HG02884 (cell line): ENCODE measurements at regions not wholly inside any gene's neighbourhood (a gene's known extent, or its start where the extent isn't known, plus 50 kb on each side); places are given as distances from the start of the nearest gene placed in this dataset.

Source experiments
- ATAC-seq: cut with Tn5 transposase; IDR thresholded peaks from one replicate; pipeline ENCODE4 v1.9.1; 2021; ENCODE audit warnings: mild to moderate bottlenecking, moderate library complexity; ENCODE audit not compliant: unreplicated experiment

DNA sequence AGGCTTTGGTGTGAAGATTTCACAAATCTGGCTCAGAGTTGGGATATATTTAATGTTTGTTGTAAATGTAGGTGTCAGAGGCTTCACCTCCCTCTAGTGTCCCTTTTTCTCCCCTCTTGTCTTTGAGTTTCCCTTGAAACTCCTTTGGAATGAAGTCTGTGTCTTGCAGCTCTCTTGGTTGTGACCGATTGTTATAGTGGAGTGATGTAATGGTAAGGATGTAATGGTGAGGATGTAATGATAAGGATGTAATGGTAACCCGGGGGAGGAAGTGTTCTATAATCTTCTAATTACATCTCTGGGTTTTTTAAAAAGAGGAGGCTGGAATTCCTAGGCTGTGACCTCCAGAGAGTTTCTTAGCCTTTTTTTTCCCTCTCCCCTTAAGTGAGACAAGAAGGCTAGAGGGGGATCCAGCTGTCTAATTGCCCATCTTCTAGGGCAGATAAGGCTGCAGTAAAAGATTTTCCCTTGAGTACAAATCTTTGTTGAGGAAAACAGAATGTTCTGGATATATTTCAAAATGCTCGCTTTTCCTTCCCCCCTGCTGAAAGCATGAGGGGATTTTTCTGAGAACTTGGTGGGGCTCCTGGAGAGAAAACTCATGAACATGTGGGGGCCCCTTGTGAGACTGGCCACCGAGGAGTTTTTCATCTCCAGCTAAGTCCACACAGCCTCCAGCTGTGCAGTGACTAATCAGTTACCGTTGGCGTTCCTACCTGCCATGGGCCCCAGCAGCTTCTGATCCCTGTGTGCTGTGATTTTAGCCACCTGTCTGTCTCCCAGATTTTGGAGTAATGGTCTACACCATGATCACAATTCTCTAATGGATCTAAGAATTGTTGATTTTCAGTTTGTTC, 156.7 kb upstream of the PMEPA1 start:
- ATAC-seq, result no peak

DNA sequence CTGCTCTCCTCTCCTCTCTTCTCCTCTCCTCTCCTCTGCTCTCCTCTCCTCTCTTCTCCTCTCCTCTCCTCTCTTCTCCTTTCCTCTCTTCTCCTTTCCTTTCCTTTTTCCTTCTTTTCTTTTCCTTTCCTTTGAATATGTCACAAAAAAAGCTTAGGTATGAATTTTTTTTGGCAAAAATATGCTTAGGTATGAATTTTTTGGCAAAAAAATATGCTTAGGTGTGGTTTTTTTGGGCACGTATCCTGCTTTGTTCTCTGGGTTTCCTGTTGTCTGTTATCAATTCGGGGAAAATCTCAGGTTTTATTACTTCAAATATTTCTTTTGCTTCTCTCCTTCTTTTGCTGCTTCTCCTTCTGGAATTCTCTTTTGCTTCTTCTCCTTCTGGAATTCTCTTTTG, 155.5 kb upstream of the PMEPA1 start:
- ATAC-seq, result no peak

DNA sequence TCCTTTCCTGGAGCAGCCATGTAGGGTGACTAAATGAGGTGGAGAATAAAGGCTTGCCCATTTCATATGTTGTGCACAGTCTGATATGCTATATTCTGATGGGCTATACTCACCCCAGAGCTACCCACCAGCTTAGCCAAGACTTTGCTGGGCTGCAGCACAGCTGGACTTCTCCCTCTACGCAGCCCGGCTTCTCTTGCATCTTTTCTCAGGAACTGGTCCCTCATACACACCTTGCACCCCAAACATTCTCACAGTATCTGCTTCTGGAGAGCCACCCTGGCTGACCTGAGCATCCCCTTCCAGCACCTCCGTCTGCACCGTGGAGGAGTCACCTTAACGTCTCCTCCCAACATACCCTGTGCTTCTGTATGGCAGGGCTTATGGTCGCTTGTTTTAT, 150.8 kb upstream of the PMEPA1 start:
- ATAC-seq, result no peak

DNA sequence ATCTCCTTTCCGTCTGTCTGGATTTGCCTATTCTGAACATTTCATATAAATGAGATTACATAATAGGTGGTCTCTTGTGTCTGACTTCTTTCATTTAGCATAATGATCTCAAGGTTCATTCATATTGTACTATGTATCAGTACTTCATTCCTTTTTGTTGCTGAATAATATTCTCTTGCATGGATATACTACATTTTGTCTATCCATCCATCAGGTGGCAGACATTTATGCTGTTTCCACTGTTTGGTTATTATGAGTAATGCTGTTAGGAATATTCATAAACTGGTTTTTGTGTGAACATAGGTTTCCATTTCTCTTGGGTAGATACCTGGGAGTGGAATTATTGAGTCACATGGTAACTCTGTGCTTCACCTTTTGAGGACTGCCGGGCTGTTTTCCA, 148.2 kb upstream of the PMEPA1 start:
- ATAC-seq, result no peak

DNA sequence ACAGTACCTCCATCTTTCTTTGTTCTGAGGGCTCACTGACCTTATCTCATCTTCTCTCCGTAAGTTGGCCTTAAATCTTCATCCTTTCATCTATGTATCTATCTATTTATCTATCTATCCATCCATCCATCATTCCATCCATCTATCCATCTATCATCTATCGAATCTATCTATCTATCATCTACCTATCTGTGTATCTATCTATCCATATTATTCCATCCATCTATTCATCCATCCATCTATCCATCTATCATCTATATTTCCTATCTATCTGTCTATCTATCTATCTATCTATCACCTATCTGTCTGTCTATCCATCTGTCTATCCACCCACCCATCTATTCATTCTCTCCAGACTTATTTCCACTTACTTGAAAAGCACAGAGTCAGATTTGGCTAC, 147.3 kb upstream of the PMEPA1 start:
- no peak for ATAC-seq

DNA sequence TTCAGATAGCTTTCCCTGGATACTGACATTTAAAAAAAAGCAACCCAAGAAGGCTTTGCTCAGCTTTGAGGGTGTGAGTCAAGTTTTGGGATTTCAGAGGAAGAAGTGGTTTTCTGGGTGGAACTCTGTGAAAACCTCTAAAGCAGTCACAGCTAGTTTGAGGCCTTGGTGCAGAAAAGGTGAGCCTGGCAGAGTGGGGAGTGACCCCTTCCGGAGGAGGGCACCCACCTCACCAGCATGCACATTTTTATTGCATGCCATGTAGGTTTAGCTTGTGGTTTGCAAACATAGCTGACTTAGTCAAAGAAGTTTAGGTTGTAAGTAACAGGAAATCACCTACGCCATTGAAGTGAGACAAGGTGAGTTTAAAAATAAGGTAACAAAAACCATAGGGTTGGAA, 146.8 kb upstream of the PMEPA1 start:
- no peak for ATAC-seq

DNA sequence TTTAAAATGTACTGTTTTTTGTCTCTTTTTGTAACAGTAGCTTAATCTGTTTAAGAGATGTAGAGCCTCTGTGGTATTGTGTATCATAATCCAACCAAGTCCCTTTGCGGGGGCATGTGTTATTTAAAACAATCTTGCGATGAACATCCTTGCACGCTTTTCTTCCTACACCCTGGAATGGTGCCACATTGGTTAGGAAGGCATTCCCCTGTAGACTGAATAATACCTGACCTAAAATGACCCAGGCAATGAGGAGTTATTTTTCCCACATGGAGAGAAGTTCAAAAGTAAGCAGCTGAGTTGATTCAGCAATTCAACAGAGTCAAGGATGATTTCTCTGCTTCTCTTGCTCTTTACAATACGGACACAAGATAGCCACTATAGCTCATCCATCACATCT, 142.0 kb upstream of the PMEPA1 start:
- ATAC-seq, result no peak

DNA sequence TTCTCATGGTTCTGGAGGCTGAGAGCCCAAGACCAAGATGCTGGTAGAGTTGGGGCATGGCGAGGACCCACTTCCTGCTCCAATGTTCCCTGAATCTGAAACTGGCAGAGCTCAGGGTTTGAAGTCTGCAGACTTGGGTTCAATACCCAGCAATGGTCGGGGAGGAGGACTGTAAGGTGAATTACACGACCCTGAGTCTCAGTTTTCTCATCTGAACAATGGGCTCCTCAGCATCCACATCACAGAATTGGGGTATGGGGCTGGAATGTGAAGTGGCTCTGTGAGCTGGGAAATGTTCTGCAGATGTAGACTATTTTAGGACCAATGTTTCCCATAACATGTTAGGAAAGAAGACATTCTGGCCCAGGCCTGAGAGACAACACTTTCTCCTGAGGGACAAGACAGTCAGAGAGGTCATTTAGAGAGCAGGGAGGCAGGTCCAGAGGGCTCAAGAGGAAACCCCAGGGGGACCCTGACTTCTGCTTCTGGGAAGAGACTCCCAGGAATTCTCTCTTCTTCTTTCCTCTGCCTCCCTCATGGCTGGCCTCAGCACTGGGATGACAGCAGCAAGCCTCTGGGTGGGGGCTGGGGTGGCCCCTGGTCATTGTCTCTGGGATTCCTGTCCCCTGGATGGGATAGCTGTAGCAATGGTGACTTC, 141.3 kb upstream of the PMEPA1 start:
- no peak for ATAC-seq

DNA sequence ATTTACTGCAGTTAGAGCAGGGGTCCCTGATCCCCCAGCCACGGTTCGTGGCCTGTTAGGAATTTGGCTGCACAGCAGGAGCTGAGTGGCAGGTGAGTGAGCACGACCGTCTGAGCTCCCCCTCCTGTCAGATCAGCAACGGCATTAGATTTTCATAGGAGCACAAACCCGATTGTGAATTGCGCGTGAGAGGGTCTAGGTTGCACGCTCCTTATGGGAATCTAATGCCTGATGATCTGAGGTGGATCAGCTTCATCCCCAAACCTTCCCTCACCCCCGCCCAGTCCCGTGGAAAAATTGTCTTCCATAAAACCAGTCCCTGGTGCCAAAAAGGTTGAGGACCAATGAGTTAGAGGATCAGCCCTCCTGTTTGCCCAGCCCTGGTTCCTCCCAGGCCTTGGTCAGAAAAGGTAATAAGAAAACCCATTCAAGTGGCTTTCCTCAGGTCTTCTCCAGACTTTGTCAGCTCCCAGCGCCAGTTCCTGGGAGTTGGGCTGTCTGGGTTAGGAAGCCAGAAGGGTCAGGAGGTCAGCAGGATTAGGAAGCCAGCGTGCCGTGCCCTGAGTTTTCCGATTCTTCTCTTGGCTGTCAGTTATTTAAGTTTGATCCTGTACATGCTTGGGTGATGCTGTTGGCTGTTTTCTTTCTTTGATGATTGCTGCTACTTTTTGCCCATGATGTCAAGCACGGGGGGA, 139.9 kb upstream of the PMEPA1 start:
- ATAC-seq, result no peak

DNA sequence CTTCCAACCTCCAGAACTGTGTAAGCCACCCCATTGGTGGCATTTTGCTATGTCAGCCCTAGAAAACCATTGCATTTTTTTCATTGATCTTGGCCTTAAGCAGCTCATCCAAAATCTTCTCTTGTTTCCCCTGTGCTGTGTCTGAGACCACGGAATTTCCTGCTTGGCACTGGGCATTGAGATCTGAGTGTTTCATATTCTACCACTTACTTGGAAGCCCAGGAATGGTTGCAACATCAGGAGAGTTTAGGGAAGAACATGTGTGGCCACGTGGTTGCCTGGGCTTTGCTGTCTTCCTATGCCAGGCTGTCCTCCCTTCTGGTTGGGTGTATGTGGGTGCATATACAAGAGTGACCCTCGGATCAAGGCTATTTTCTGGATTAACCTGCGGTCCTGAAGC, 139.3 kb upstream of the PMEPA1 start:
- no peak for ATAC-seq

DNA sequence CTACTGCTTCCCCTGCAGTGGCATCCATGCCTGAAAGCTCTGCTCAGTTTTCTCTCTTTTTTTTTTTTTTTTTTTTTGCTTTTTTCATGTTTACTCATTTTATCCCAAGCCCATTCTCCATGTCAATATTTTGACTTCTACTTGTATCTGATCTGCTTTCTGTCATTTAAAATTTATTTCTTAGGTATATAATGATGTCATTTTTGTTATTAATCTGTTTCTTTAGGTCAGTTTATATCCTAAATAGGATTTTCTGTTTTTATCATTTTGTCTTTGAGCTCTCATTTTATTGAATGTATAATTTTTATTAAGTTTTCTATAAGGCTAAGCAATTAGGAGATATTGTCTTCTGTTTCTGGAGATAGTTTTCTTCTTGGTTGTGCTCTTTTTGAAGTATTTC, 138.5 kb upstream of the PMEPA1 start:
- ATAC-seq, result no peak

DNA sequence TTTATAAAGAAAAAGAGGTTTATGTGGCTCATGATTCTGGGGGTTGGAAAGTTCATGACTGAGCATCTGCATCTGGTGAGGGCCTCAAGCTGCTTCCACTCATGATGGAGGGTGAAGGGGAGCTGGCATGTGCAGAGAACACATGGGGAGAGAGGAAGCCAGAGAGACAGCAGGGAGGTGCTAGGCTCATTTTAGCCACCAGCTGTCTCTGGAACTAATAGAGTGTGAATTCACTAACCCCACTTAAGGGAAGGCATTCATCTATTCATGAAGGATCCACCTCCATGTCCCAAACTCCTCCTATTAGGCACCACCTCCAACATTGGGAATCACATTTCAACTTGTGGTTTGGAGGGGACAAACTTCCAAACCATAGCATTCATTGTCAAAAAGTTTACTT, 137.3 kb upstream of the PMEPA1 start:
- no peak for ATAC-seq

DNA sequence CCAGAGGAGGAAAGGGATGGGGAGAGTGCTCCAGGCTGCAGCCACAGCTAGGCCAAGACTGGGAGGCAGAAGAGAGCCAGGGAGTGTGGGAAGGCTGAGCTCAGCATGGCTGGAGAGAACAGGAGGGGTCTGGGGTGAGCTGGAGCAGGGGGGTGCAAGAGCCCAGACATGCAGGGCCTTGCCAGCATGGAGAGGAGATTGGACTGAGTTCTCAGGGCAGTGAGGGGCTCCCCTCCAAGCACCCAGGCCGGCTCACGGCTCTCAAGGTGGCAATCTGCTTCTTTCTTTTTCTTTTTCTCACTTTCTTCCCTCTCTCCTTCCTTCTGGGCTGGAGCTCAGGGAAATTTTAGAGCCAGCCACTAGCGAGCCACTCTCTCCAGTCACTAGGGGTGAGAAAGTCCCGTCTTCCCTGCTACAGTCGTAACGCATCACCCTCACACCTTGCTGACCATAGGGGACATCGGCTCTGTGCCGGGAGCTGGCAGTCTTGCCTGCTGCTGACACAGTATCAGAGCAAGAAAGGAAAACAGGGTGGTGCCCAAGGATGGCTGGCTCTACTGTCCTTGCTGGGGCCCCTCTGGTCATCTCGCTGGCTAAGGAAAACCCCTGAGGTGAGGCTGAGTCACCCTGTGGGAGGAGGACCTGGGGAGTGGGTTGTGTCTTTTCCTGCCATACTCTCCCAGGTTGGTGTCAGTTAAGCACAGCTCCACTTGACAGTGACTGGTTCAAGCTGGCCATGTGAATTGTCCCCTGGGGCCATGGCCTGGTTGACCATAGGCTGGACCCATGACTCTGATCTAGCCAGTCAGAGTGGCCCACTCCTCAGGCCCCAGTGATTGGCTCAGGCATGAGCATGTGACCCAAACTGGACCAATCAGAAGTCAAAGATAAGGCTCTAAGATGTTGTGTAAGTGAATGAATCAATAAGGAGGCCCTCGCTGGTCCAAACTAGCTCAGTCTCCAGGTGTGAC, 135.1 kb upstream of the PMEPA1 start:
- no peak for ATAC-seq

DNA sequence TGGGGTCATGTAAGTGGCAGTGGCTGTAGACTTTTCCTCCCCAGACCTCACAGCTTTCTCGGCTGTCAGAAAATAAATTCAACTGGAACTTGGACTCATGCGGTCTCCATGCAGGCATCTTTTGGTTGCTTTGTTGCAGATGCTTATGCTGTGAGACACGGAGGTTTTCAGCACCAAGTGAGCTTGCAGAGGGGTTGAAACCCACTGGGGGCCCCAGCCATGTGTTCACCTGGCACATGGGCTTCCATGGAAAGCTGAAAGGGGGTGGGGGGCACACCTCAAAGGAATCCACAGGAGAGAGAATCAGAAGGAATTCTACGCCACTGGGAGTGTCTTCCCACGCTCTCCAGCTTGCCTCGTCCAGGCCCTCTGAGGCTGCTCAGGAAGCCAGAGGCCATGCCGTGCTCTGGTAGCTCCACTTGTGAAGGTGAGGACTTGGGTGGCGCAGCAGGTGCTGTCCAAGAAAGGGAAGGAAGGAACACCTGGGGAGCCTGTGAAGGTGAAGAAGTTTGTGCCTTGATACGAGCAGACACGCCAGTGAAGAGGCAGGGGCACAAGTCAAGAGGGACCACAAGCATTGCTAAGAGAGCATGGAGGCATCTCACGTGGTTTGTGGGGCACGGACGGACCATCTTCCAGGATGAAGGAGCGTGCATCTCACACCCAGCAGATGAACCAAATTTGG, 134.3 kb upstream of the PMEPA1 start:
- no peak for ATAC-seq

DNA sequence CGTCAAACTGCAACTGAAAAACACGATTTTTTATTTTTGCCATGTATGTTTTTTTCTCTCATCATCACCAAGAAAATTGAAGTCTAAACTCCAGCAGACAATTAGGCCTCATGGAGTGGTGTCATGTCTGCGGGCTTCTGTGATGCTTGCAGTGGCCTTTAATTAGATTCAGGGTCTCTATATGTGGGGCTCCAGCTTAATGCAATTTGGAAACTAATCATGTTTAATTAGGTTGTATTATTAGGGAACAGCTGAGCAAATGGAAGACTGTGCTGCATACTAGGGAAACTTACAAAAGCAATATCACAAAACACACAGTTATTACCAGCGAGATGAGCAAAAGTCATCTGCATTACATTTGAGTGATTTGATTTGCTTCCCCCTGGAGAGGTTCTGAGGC, 132.9 kb upstream of the PMEPA1 start:
- no peak for ATAC-seq

DNA sequence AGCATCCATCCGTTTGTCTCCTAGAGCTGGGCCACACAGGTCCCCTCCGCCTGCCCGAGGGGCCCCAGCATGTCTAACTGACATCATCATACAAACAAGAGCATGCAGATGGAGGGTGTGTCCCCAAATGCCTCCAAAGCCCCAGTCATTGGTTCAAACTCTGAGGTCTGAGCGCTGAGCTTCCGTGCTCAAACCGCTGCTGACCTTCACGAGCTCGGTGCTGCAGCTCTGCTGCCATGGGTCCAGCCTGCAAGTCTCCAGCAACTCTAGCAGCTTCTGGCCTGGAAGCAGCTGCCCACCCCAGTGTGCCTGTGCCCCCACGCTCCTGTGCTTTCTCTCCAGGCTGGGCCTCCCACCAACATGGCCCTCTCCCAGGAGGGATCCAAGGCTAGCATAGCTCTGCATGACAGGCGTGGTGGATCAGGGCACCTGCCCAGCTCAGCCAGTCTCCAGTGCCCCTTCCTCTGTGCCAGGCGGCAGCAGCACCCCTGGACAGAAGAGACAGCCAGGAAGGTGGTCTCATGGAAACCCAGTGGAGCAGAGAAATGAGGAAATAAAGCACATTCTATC, 131.6 kb upstream of the PMEPA1 start:
- no peak for ATAC-seq

DNA sequence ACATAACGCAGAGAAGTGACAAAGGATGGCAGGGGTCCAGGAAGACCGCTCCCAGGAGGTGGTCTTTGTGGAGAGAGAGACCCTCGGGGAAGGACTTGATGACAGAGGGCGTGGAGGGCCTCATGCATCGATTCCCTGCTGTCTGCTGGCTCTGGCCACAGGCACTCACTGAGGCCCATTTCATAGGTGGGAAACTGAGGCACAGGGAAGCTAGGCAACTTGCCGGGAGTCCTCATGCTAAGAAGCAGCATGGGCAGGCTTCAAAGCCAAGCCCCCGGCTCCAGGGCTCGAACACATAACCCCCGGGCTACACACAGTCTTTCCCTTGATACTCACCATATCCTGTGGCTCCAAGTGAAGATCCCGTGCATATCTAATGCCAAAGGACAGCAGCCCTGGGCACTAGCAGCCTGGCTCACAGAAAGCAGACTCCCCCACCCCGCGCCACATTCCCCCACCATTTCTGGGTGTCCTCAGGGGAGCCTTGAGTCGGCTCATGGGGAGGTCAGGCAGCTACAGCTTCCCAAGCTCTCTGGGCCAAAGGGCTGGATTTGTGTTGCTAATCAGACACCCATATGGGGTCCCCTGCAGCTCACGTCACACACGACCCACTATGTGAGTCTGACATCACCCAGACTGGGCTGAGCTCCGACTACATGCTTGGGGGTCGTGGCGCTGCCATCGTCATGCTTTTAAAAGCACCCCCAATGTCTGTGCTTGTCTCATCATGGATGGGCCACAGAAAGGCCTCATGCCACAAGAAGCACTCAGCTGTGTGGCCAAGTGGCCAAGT, 130.9 kb upstream of the PMEPA1 start:
- no peak for ATAC-seq

DNA sequence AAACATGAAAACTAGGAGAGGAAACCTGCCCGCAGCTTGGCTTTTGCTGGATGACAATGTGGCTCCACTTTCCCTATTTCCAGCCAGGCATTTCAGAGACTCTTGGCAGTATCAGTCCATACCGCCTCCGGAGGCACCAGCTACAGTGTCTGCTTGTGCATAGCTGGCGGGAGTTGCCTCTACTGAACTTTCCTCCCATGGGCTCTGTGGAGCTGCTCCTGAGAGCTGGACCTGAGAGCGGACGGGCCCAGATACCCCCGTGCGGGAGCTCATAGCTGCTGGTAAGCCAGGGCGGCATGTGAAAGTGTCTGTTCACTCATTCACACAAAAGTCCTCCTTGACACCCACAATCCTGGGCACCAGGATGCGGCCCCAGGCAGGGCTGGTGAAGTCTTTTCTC, 130.3 kb upstream of the PMEPA1 start:
- no peak for ATAC-seq

DNA sequence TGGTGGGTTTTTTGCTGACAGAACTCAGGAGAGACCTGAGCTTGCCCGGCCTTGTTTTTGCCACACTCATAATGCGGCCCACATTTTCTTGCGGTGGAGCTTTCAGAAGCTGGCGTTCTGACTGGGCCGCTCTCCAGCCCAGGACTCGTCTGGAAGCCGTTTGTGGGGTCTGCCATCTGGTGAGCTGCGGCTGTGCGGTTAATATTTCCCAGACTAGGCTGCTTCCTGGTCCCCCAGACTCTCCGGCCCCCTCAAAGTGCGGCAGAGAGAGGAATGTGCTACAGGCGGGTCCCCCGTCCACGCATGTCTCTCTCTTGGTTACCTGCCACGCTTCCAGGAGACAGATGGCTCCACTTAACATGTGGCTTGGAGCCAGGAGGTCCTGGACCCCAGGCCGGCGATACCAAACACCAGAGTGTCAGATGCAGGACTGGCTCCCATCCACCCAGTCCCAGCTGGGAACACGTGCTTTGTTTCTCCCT, 128.9 kb upstream of the PMEPA1 start:
- ATAC-seq, result no peak
